H1 (cell line): ENCODE measurements at regions not wholly inside any gene's neighbourhood (a gene's known extent, or its start where the extent isn't known, plus 50 kb on each side); places are given as distances from the start of the nearest gene placed in this dataset.

ENCODE experiments used
- MAFK ChIP-seq: IDR thresholded peaks from 2 replicates; pipeline ENCODE4 v1.6.1; 2012; ENCODE audit warnings: low read depth, mild to moderate bottlenecking, improper control_type of control experiment, low read length
- SIX5 ChIP-seq: IDR thresholded peaks from 2 replicates; pipeline ENCODE4 v1.6.1; 2011; ENCODE audit warnings: mild to moderate bottlenecking, low read depth, low read length
- TAF1 ChIP-seq: IDR thresholded peaks from 2 replicates; pipeline ENCODE4 v1.6.1; 2011; ENCODE audit warnings: mild to moderate bottlenecking, low read depth, low read length
- TBP ChIP-seq: IDR thresholded peaks from 2 replicates; pipeline ENCODE4 v1.6.1; 2011; ENCODE audit warnings: low read depth, low read length, improper control_type of control experiment
- YY1 ChIP-seq: IDR thresholded peaks from 2 replicates; pipeline ENCODE4 v1.6.1; 2011; ENCODE audit warnings: low read depth, mild to moderate bottlenecking, low read length
- TF ChIP-seq, protein P1 (sequence below): IDR thresholded peaks from 2 replicates; pipeline ENCODE4 v1.6.1; 2012; ENCODE audit warnings: inconsistent platforms
- TF ChIP-seq, protein P2 (sequence below), 3 experiments: IDR thresholded peaks; 1 replicate in 2 of 3; 2 replicates in 1 of 3; pipeline versions ENCODE4 v1.5.1 to v1.6.1; 2011; ENCODE audit warnings: low read length in 3 of 3, mild to moderate bottlenecking in 3 of 3, inconsistent platforms in 2 of 3, low read depth in 1 of 3, moderate library complexity in 1 of 3; ENCODE audit not compliant: insufficient read depth in 1 of 3; ENCODE audit errors: control extremely low read depth in 1 of 3

DNA sequence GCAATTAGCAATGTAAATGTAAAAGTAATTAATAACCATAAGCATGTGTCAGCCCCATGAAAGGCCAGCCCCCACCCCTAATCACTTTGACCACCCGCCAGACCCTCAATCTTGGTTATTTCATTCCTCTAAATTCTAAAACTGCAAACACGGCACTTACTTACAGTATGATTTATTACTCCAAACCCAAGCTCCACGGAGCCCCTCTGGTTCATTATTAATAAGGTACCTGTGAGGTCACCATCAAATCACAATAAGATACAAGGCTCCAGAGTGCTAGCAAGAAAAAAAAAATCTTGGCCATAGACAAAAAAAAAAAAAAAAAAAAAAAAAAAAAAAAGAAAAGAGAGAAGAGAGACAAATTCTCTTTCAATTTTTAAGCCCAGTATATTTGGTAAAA, 879.5 kb downstream of the TDRD15 start (continued):
- no peak for TF ChIP-seq SIX5
- TF ChIP-seq, protein P1, sequence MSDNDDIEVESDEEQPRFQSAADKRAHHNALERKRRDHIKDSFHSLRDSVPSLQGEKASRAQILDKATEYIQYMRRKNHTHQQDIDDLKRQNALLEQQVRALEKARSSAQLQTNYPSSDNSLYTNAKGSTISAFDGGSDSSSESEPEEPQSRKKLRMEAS: no peak
- TF ChIP-seq, protein P2, sequence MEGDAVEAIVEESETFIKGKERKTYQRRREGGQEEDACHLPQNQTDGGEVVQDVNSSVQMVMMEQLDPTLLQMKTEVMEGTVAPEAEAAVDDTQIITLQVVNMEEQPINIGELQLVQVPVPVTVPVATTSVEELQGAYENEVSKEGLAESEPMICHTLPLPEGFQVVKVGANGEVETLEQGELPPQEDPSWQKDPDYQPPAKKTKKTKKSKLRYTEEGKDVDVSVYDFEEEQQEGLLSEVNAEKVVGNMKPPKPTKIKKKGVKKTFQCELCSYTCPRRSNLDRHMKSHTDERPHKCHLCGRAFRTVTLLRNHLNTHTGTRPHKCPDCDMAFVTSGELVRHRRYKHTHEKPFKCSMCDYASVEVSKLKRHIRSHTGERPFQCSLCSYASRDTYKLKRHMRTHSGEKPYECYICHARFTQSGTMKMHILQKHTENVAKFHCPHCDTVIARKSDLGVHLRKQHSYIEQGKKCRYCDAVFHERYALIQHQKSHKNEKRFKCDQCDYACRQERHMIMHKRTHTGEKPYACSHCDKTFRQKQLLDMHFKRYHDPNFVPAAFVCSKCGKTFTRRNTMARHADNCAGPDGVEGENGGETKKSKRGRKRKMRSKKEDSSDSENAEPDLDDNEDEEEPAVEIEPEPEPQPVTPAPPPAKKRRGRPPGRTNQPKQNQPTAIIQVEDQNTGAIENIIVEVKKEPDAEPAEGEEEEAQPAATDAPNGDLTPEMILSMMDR (IDR thresholded peaks at IDR 0.05; ENCODE audit: control extremely low read depth in 1 of 3, insufficient read depth in 1 of 3, low read depth in 1 of 3, low read length in 3 of 3): no peak
- TF ChIP-seq TAF1: no peak
- TF ChIP-seq YY1: no peak
- TF ChIP-seq TBP: no peak
- no peak for TF ChIP-seq MAFK
